ENCODE measurements at regions not wholly inside any gene's neighbourhood (a gene's known extent, or its start where the extent isn't known, plus 50 kb on each side); places are given as distances from the start of the nearest gene placed in this dataset.

- Histone ChIP-seq H3K9me3 (ENCODE audit: low read depth, low read length) (no peaks in the 10 kb centered on the region), H3K4me1 (ENCODE audit: insufficient read depth, low read length) (no peaks in the 10 kb centered on the region), H3K4me3 (ENCODE audit: insufficient read depth, low read length) (no peak overlapping the region), H3K27ac (ENCODE audit: low read depth, low read length) (no peak overlapping the region), H4K20me1 (ENCODE audit: insufficient read depth, low read length) (no peaks in the 10 kb centered on the region), H3K4me2 (ENCODE audit: insufficient read depth, low read length) (no peak overlapping the region), H3K79me2 (ENCODE audit: insufficient read depth, low read length) (no peaks in the 10 kb centered on the region), H3K36me3 (ENCODE audit: insufficient read depth, low read length) (no peaks in the 10 kb centered on the region), H2AFZ (ENCODE audit: low read length) (no peak overlapping the region), H3K27me3 (ENCODE audit: insufficient read depth, low read length) (no peaks in the 10 kb centered on the region)
- TF ChIP-seq CTCF (IDR thresholded peaks at IDR 0.05; ENCODE audit: extremely low read depth, low read depth, low read length): no peak
- no peak for DNase-seq (ENCODE audit: insufficient read length, low spot score, missing footprints)
Measured at GRCh38 chr1:147479864-147480564, 61.3 kb upstream of the BCL9 start.

GRCh38 chr1:147480565-147480935 is 60.8 kb upstream of the BCL9 start:
- Histone ChIP-seq H3K36me3 (ENCODE audit: insufficient read depth, low read length) (no peaks in the 10 kb centered on the region), H3K27ac (ENCODE audit: low read depth, low read length) (no peak overlapping the region), H3K9me3 (ENCODE audit: low read depth, low read length) (no peaks in the 10 kb centered on the region), H3K4me1 (ENCODE audit: insufficient read depth, low read length) (no peaks in the 10 kb centered on the region), H2AFZ (ENCODE audit: low read length) (no peak overlapping the region), H3K79me2 (ENCODE audit: insufficient read depth, low read length) (no peaks in the 10 kb centered on the region), H3K4me3 (ENCODE audit: insufficient read depth, low read length) (no peak overlapping the region), H3K4me2 (ENCODE audit: insufficient read depth, low read length) (no peak overlapping the region), H3K27me3 (ENCODE audit: insufficient read depth, low read length) (no peaks in the 10 kb centered on the region), H4K20me1 (ENCODE audit: insufficient read depth, low read length) (no peaks in the 10 kb centered on the region)
- no peak for DNase-seq (ENCODE audit: insufficient read length, low spot score, missing footprints)
- no peak for TF ChIP-seq CTCF (IDR thresholded peaks at IDR 0.05; ENCODE audit: extremely low read depth, low read depth, low read length)

GRCh38 chr1:147486876-147487656 is 54.2 kb upstream of the BCL9 start:
- Histone ChIP-seq H3K4me2 (ENCODE audit: insufficient read depth, low read length) (no peak overlapping the region), H3K9me3 (ENCODE audit: low read depth, low read length) (no peaks in the 10 kb centered on the region), H3K27ac (ENCODE audit: low read depth, low read length) (no peak overlapping the region), H3K36me3 (ENCODE audit: insufficient read depth, low read length) (no peaks in the 10 kb centered on the region), H3K4me1 (ENCODE audit: insufficient read depth, low read length) (no peaks in the 10 kb centered on the region), H3K79me2 (ENCODE audit: insufficient read depth, low read length) (no peaks in the 10 kb centered on the region), H3K27me3 (ENCODE audit: insufficient read depth, low read length) (peaks cover 5% of the 10 kb centered on the region), H2AFZ (ENCODE audit: low read length) (no peak overlapping the region), H3K4me3 (ENCODE audit: insufficient read depth, low read length) (no peak overlapping the region), H4K20me1 (ENCODE audit: insufficient read depth, low read length) (no peaks in the 10 kb centered on the region)
- TF ChIP-seq CTCF (IDR thresholded peaks at IDR 0.05; ENCODE audit: extremely low read depth, low read depth, low read length): no peak
- no peak for DNase-seq (ENCODE audit: insufficient read length, low spot score, missing footprints)

GRCh38 chr1:147491098-147491497 is 50.2 kb upstream of the BCL9 start:
- no peaks in the 10 kb centered on the region for H3K4me1 ChIP-seq (ENCODE audit: insufficient read depth, low read length)
- no peaks in the 10 kb centered on the region for H3K36me3 ChIP-seq (ENCODE audit: insufficient read depth, low read length)
- TF ChIP-seq CTCF (IDR thresholded peaks at IDR 0.05; ENCODE audit: extremely low read depth, low read depth, low read length): no peak
- H4K20me1 ChIP-seq (ENCODE audit: insufficient read depth, low read length): no peaks in the 10 kb centered on the region
- DNase-seq (ENCODE audit: insufficient read length, low spot score, missing footprints): no peak
- no peak overlapping the region for H3K4me2 ChIP-seq (ENCODE audit: insufficient read depth, low read length)
- no peak overlapping the region for H3K27ac ChIP-seq (ENCODE audit: low read depth, low read length)
- H2AFZ ChIP-seq (ENCODE audit: low read length): no peak overlapping the region
- no peaks in the 10 kb centered on the region for H3K9me3 ChIP-seq (ENCODE audit: low read depth, low read length)
- peaks cover 5% of the 10 kb centered on the region for H3K27me3 ChIP-seq (ENCODE audit: insufficient read depth, low read length)
- no peaks in the 10 kb centered on the region for H3K79me2 ChIP-seq (ENCODE audit: insufficient read depth, low read length)
- H3K4me3 ChIP-seq (ENCODE audit: insufficient read depth, low read length): no peak overlapping the region

Data from osteoblast (primary cell).